Stimulated activated naive CD4-positive, alpha-beta T cell treated with Interleukin-2 at 50 U/mL for 16 hours (primary cell): ENCODE measurements at regions not wholly inside any gene's neighbourhood (a gene's known extent, or its start where the extent isn't known, plus 50 kb on each side); places are given as distances from the start of the nearest gene placed in this dataset.

Source experiments
- DNase-seq: peaks from one replicate; lab custom pipeline; 2025; lab: John Stamatoyannopoulos, UW

DNA sequence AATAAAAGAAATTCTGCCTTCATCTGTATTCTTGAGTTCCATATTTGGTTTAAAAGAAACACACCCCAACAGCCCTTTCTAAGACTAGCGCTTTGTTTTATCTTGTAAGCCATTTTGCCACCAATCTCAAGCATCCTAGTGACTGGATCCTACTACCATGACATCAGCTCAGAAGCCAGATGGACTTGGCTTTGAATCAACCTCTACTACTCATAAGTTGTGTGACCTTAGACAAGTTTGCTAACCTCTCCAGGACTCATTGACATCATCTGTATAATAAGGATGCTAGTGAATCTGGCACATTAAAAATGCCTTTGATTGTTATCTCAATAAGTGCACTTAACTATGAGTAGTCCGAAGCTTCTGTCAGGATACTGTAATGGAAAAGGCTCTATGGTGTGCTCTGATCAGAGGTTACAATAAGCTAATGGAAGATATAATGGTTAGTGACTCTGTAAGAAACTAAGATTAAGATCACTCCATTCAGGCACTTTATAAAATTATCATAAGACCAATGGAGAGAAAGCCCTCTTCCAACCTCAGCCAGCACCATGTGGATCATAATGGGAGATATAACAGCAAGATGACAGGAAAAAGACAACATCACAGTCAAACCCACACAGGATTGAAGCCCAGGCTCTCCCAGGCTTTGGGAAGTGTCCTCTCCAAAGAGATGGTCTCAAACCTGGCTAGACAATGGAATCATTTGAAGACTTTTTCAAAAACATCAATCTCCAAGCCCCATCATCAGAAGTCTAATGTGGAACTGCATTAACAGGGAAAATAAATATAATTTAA, 180.6 kb upstream of the MIR17HG start:
- DNase-seq = no peak

- no peak for DNase-seq
These were observed 179.6 kb upstream of the MIR17HG start for GRCh38 chr13:91167706-91168385.

- DNase-seq = no peak
These were observed 179.1 kb upstream of the MIR17HG start for GRCh38 chr13:91168386-91168711.

DNA sequence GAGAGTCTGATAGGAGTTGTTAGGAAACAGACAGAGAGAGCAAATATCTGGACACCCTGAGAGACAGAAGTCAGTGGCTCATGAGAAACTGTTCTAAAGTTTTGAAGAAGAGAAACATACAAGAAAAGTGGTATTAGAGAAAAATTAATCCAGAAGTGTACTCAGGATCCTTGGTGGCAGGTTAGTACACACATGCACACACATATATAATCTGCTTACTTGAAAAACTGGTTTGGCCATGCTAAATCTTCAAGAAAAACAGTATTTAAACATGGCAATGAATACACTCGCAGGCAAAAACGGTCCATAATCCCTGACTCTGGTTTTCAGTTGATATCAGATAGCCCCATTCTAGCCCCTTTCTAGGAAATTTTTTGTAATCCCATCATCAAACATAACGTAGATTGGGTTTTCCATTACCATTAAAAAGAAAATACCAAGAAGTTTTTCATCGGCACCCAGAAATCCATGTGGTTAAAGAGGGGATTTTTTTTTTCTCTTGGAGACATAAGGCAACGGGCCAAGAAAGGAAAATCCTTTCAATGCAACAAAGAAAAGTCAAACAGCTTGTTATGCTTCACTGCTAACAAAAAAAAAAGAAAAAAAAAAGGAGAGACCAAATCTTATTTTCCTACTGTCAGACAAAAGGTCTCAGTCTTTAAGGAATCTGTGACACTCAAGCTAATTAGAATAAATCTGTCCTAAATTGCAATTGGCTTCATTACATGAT, 178.0 kb upstream of the MIR17HG start:
- no peak for DNase-seq

- no peak for DNase-seq
These were observed 175.3 kb upstream of the MIR17HG start for GRCh38 chr13:91172160-91172559.

DNA sequence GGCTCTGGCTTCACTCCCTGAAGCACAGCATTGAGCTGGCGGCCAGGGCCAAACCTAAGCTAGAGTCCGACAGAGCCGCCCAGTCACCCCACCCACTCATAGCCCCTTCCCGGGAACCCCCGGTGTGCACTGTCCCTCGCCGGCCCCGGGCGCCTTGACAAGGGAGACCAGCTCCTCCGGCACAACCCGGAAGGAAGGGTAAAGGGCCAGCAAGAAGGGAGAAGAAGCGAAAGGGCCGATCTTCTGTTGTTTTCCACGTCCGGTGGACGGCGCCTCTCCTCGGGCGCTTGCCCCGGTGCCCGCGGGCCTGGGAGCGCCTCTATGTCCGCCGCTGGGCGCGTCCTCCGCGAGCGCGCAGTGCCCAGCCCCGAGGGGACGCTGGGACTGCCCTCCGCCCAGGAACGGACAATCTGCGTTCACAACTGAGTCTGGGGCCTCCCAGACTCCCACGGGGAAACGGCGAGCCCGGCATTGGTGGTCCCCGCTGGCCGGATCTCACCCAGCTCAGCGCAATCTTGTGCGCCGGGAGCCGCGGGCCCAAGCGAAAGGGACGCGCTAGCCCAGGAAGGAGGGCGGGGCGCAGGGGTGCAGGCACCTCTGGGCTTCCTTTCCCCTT, 172.5 kb upstream of the MIR17HG start:
- no peak for DNase-seq

- no peak for DNase-seq
These were observed 169.4 kb upstream of the MIR17HG start for GRCh38 chr13:91178099-91178498.

DNA sequence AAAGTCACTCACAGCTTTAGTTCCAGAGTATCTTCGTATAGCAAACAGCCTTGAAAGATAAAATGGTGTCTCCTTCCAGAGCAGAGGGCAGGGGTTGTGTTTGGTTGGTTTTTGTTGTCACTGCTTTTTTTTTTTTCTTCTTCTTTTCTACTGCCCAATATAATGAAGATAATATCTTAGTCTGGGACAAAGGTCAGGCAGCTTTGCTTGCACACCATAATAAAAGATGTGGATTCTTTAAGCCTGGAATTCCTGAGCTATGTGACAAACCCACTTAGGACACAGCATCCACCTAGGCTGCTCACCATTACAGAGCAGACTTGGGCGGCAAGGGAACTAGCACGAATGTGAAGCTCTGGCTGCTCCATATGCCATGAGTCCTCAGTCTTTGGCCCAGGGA, 165.6 kb upstream of the MIR17HG start:
- DNase-seq = no peak

- DNase-seq = no peak
These were observed 163.1 kb upstream of the MIR17HG start for GRCh38 chr13:91184244-91184926.

- no peak for DNase-seq
These were observed 162.1 kb upstream of the MIR17HG start for GRCh38 chr13:91185294-91185863.

DNA sequence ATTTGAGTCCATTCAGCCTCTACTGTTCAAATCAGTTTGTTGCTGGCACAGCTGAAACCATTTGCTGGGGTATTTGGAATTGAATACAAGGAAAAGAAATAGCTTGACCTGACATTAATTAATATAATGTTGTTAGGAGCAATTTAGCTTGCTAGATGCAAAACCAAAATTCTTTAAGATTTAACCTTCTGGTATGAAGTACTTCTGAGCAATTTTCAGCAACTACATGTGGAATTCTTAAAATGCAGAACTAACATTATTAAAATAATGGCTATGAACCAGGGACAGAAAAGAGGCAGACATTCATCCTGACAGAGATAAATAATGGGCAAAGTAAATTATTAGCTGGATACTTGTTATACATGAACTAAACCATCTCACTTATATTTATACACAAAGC, 160.0 kb upstream of the MIR17HG start:
- DNase-seq = no peak

DNA sequence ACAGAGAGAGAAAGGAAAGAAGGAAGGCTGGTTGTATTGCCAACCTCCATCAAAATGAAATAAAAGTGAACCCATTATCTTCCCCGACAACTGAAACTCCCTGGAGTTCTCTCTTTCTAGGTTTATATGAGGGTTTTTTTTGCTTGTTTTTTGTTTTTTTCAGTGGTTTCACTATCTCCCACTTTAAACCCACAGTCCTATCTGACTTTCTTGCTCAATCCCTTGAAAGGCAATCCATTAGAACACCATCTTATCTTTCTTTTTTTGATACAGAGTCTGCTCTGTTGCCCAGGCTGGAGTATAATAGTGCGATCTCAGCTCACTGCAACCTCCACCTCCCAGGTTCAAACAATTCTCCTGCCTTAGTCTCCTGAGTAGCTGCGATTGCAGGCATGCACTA, 158.0 kb upstream of the MIR17HG start:
- no peak for DNase-seq

DNA sequence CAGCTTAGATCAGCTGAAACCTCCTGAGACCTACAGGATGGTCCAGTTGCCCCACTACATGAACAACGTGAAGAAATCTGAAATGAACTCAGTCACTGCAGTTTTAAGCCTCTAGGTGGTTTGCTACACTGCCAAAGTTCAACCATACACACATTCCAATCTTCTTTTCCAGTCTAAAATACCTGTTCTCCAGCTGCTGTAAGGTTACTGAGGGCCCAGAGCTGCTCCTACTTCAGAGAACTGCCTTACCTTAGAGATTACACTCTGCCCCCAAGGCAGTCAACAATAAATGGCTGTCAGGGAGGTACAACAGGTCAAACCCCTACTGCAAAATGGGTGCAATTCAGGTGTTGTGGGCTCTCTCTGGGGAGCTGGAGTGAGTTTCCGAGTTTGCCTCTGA, 154.1 kb upstream of the MIR17HG start:
- no peak for DNase-seq

DNA sequence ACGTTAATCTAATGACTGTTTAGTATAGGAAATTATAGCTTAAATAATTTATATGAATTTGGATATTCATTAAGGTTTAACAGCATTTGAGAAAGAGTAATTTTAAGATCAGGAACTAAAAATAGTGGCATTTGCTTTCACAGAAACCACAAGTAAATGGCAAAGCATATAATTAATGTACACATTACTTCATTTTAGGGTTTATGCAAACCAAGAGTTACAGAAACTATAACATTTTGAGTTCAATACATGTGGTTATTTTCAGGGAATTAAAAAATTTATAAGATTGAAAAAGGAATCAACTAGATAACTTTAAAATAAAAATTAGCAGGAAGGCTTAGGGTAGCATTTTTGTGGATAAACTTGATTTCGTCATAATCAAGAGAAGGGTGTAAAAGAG, 151.7 kb upstream of the MIR17HG start:
- DNase-seq = no peak

GRCh38 chr13:91196958-91197357, 150.5 kb upstream of the MIR17HG start:
- no peak for DNase-seq

- no peak for DNase-seq
These were observed 147.6 kb upstream of the MIR17HG start for GRCh38 chr13:91199866-91200265.

DNA sequence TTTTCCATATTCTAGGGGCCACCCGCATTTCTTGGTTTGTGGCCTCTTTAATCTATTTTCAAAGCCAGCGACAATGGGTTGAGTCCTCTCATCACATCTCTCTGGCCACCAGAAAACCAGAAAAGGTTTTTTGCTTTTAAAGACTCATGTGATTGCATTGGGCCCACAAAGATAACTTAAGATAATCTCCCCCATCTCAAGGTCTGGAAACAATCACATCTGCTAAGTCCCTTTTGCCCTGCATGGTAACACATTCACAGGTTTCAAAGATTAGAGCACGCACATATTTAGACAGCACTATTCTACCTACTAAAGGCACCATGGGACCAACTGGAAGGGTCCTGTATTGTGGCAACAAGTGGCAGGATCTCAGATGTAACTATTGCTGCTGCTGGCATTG, 147.0 kb upstream of the MIR17HG start:
- no peak for DNase-seq

GRCh38 chr13:91203430-91203829, 144.1 kb upstream of the MIR17HG start:
- no peak for DNase-seq

GRCh38 chr13:91207261-91207660, 140.2 kb upstream of the MIR17HG start:
- DNase-seq = no peak

GRCh38 chr13:91211510-91211909, 136.0 kb upstream of the MIR17HG start:
- DNase-seq = no peak

DNA sequence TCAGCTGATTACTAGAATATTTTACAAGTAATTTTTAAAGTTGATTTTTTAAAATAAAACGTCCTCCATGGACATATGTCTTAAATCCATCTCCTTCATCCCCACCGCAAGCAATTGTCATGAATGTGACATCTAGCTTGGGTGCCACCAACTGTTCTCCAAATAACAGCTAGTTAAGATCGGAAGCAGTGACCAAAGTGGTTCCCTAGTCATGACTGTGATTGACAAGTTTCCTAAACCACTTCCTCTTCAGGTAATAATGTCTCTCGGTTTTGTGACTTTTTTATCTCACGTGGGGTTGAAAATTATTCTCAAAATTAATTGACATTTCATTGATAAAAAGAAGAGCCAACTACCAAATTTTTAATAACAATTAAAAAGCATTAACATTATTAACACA, 135.3 kb upstream of the MIR17HG start:
- no peak for DNase-seq

- no peak for DNase-seq
These were observed 133.5 kb upstream of the MIR17HG start for GRCh38 chr13:91214031-91214430.
